Testis (tissue), 2 donors: ENCODE measurements at regions not wholly inside any gene's neighbourhood (a gene's known extent, or its start where the extent isn't known, plus 50 kb on each side); places are given as distances from the start of the nearest gene placed in this dataset.

Source experiments
- DNase-seq: peaks from one replicate; pipeline ENCODE4 v3.0.0-alpha.2; 2019
- H3K27ac ChIP-seq, 2 donors: fragments of 200-600 bp; sonication (generic); one replicate each; pipeline ENCODE4 v1.5.1; 2019
- H3K27me3 ChIP-seq: fragments of 200-600 bp; sonication (generic); one replicate; pipeline ENCODE4 v1.5.1; 2019
- H3K36me3 ChIP-seq: fragments of 200-600 bp; sonication (generic); one replicate; pipeline ENCODE4 v1.5.1; 2017; ENCODE audit warnings: low read depth; ENCODE audit errors: missing control alignments
- H3K4me1 ChIP-seq: fragments of 200-600 bp; sonication (generic); one replicate; pipeline ENCODE4 v1.5.1; 2019
- H3K4me3 ChIP-seq, 2 donors: fragments of 200-600 bp; sonication (generic); one replicate each; pipeline ENCODE4 v1.5.1; 2017 to 2019
- H3K9me3 ChIP-seq: fragments of 200-600 bp; sonication (generic); one replicate; pipeline ENCODE4 v1.5.1; 2017
- POLR2A ChIP-seq: fragments of 450-650 bp; IDR thresholded peaks from one replicate; pipeline ENCODE4 v1.6.1; 2017; ENCODE audit warnings: antibody characterized with exemption, mild to moderate bottlenecking, moderate library complexity
- WGBS, 2 donors: methylation state at CpG; one replicate each; pipeline ENCODE4 v1.1.5; 2018; 5-methylcytosine and 5-hydroxymethylcytosine counted together
- intact Hi-C: fragments of 100-400 bp; cut with DNase I; formaldehyde crosslinking; loops from one replicate; pipeline ENCODE4 v1.15.1; 2023; ENCODE audit warnings: low total_unique reads
- TF ChIP-seq, protein P1 (sequence below), 3 experiments: fragments of 450-650 bp in 2 of 3; fragments of 200-600 bp in 1 of 3; sonication (generic) in 1 of 3; IDR thresholded peaks; one replicate each; pipeline ENCODE4 v1.5.1; 2016 to 2019; ENCODE audit warnings: antibody characterized with exemption in 3 of 3, mild to moderate bottlenecking in 2 of 3, moderate library complexity in 1 of 3

DNA sequence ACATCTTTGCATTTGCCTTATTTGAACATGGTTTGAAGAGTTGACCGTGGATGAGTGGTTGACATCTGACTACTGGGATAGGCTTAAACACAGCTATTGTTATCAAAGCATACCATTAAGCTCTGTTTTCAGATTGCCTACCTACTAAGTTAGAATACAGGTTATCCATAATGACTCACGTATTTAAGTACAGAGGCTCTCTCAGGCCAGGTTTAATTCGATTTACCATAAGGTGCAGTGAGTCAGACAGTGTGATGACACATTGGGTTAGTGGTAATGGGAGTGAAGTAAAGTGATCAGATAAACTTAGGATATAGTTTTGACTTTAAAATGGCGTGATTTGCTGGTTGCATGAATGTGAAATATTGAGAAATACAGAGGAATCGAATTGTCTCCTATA lies 732.0 kb upstream of the CTNND2 start:
- intact Hi-C loops, result no loop called here
- no peaks in the 10 kb centered on the region for H3K36me3 ChIP-seq
- DNase-seq, result no peak
- 85 to 87% methylated on average over 5 of the region's 5 CpGs for WGBS, 2 donors
- TF ChIP-seq POLR2A, result no peak
- TF ChIP-seq, protein P1, sequence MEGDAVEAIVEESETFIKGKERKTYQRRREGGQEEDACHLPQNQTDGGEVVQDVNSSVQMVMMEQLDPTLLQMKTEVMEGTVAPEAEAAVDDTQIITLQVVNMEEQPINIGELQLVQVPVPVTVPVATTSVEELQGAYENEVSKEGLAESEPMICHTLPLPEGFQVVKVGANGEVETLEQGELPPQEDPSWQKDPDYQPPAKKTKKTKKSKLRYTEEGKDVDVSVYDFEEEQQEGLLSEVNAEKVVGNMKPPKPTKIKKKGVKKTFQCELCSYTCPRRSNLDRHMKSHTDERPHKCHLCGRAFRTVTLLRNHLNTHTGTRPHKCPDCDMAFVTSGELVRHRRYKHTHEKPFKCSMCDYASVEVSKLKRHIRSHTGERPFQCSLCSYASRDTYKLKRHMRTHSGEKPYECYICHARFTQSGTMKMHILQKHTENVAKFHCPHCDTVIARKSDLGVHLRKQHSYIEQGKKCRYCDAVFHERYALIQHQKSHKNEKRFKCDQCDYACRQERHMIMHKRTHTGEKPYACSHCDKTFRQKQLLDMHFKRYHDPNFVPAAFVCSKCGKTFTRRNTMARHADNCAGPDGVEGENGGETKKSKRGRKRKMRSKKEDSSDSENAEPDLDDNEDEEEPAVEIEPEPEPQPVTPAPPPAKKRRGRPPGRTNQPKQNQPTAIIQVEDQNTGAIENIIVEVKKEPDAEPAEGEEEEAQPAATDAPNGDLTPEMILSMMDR (IDR thresholded peaks at IDR 0.05), result no peak
- H3K27ac ChIP-seq, result no peak overlapping the region
- H3K27me3 ChIP-seq, result no peaks in the 10 kb centered on the region
- H3K9me3 ChIP-seq, result no peaks in the 10 kb centered on the region
- H3K4me1 ChIP-seq, result no peaks in the 10 kb centered on the region
- no peak overlapping the region for H3K4me3 ChIP-seq

DNA sequence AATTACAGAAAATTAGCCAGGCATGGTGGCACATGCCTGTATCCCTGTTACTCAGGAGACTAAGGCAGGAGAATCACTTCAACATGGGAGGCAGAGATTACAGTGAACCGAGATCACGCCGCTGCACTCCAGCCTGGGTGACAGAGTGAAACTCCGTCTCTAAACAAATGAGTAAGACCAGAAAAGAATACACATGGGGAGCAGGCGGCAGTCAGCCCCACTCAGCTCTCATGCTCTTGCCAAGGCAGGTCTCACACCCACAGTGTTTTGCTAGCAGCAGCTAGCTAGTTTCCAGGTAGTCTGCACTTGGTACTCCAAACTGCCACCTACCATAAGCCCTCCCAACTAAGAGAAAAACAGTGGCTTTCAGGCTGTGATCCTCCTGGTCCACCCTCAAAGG lies 722.3 kb upstream of the CTNND2 start:
- WGBS, 2 donors, result 95% methylated on average over 5 of the region's 5 CpGs; no CpG with 5 or more reads in 1 of the 2 donors
- intact Hi-C loops, result no loop called here
- Histone ChIP-seq H3K27ac (no peak overlapping the region), H3K4me1 (no peaks in the 10 kb centered on the region), H3K4me3 (no peak overlapping the region), H3K36me3 (no peaks in the 10 kb centered on the region), H3K27me3 (no peaks in the 10 kb centered on the region), H3K9me3 (no peaks in the 10 kb centered on the region)
- DNase-seq, result no peak
- no peak for TF ChIP-seq POLR2A
- TF ChIP-seq, protein P1 (IDR thresholded peaks at IDR 0.05), result no peak

DNA sequence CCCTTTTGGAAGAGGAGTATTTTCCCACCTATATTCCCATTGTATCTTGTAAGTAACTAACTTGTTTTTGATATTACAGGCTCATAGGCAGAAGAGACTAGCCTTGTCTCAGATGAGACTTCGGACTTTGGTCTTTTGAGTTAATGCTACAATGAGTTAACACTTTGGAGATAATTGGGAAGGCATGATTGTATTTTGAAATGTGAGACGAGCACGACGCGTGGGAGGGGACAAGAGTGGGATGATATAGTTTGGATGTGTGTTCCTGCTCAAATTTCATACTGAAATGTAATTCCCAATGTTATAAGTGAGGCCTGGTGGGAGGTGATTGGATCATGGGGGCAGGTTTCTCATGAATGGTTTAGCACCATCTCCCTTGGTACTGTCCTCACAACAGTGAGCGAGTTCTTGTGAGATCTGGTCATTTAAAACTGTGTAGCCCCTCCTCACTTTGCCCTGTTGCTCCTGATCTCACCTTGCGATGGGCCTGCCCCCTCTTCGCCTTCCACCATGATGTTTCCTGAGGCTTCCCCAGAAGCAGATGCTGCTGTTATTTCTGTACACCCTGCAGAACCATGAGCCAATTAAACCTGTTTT lies 721.5 kb upstream of the CTNND2 start:
- H3K4me3 ChIP-seq, result no peak overlapping the region
- DNase-seq, result no peak
- intact Hi-C loops, result no loop called here
- no peak overlapping the region for H3K27ac ChIP-seq
- no peaks in the 10 kb centered on the region for H3K9me3 ChIP-seq
- H3K27me3 ChIP-seq, result no peaks in the 10 kb centered on the region
- TF ChIP-seq, protein P1 (IDR thresholded peaks at IDR 0.05), result no peak
- no peak for TF ChIP-seq POLR2A
- H3K4me1 ChIP-seq, result no peaks in the 10 kb centered on the region
- 59 to 66% methylated on average over 8 of the region's 8 CpGs for WGBS, 2 donors
- H3K36me3 ChIP-seq, result no peaks in the 10 kb centered on the region

DNA sequence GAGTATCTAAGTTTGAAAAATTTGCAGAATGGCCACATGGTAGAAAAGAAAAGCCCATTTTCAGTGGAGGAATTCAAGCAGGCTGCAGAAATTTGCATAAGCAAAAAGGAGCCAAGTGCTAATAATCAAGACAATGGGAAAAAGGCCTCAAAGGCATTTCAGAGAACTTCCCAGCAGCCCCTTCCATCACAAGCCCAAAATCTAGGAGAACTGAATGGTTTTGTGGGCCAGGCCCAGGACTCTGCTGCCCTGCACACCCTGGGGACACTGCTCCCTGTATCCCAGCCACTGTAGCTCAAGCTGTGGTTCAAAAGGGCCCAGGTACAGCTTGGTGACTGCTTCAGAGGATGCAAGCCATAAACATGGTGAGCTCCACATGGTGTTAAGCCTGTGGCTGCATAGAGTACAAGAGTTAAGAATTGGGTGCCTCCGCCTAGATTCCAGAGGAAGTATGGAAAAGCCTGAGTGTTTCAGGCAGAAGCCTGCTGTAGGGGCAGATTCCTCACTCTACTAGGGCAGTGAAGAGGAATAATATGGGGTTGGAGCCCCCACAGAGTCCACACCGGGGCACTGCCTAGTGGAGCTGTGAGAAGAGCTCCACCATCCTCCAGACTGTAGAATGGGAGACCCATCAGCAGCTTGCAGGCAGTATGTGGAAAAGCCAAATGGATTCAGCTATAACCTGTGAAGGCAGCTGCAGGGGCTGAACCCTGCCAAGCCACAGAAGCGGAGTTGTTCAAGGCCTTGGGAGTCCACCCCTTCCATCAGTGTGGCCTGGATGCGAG lies 720.7 kb upstream of the CTNND2 start:
- Histone ChIP-seq H3K36me3 (no peaks in the 10 kb centered on the region), H3K27ac (no peak overlapping the region), H3K27me3 (no peaks in the 10 kb centered on the region), H3K9me3 (no peaks in the 10 kb centered on the region), H3K4me3 (no peak overlapping the region), H3K4me1 (no peaks in the 10 kb centered on the region)
- intact Hi-C loops, result no loop called here
- WGBS, 2 donors, result 94% methylated on average over 3 to 4 of the region's 4 CpGs
- DNase-seq, result no peak
- TF ChIP-seq, protein P1 (IDR thresholded peaks at IDR 0.05), result no peak
- TF ChIP-seq POLR2A, result no peak
